ENCODE measurements at regions not wholly inside any gene's neighbourhood (a gene's known extent, or its start where the extent isn't known, plus 50 kb on each side); places are given as distances from the start of the nearest gene placed in this dataset.
A peak's percentile ranks its signal among the peaks of the same experiment; 100 is the strongest.

DNA sequence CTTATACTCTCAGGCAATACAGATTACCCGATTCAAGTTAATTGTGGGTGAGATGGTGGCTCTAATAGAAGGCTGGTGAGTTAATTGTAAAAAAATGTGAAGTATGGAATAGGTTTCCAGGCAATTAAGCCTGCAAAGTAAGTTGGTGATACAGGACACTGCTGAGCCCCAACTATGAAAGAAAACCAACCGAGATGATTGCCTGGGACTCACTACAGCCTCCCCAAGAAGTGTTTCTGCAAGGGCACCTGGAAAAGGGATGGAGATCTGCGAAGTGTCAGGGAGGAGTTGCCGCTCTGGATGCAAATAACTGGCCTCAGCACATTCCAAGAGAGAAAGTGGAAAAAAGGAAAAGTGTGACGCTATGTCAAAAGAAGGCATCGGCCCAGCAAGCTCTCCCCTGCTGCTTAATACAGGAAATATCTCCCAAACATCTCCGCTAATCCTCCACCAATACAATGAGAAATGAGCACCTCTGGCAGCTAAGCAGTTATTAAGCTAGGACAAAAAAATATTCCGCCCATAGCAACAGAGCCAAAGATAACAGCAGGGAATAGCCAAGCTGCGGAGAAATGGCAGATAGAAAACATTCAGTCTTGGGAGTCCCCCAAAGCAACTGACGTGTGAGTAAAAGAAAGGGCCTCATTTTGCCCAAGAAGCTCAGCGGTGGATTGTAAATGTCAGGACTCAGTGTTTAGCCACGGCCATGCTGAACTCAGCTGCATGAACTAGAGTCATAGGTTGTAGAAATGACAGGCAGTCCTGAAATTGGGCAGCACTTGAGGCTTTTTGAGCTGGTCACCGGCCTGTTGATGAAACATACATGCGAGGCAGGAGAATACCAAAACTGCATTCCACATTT, 133.7 kb downstream of the SNX19 start:
- H3K4me2 ChIP-seq (ENCODE audit: insufficient read depth, insufficient read length, low read length) = no peak overlapping the region
- H2BK12ac ChIP-seq (ENCODE audit: insufficient read length, low read depth, low read length) = no peak overlapping the region
- H3K27ac Mint-ChIP-seq = peak overlapping the region in 1 of 3 experiments; percentile 11; a peak in 1 of 7 replicates

More for the DNA sequence above, 133.7 kb downstream of the SNX19 start:
- Histone ChIP-seq H3K79me2 (ENCODE audit: insufficient read depth, low read length) (no peaks in the 10 kb centered on the region), H2AFZ (ENCODE audit: low read length) (no peak overlapping the region), H4K20me1 (ENCODE audit: control insufficient read depth, insufficient read depth, insufficient read length) (no peaks in the 10 kb centered on the region), H2BK120ac (ENCODE audit: low read depth, low read length, poor library complexity, severe bottlenecking) (no peak overlapping the region), H3K18ac (ENCODE audit: insufficient read length, low read depth, low read length) (no peak overlapping the region), H3K23me2 (ENCODE audit: insufficient read length, low read depth, low read length, poor library complexity, severe bottlenecking) (no peaks in the 10 kb centered on the region), H2BK15ac (ENCODE audit: low read depth, low read length) (no peak overlapping the region), H3K27ac (ENCODE audit: insufficient read length, low read depth, low read length) (no peak overlapping the region), H3K14ac (ENCODE audit: insufficient read depth, low read length) (no peak overlapping the region), H4K5ac (ENCODE audit: insufficient read length, low read depth, low read length) (no peak overlapping the region), H2BK20ac (ENCODE audit: low read depth, low read length, poor library complexity, severe bottlenecking) (no peak overlapping the region), H3K4ac (ENCODE audit: low read depth, low read length) (no peak overlapping the region), H3K56ac (ENCODE audit: insufficient read length, low read depth, low read length) (no peak overlapping the region), H4K91ac (ENCODE audit: insufficient read length, low read depth, low read length) (no peak overlapping the region), H3K4me1 (ENCODE audit: insufficient read depth, low read length) (no peaks in the 10 kb centered on the region; the same call in 1 of the 2 replicates), H3T11ph (ENCODE audit: low read length) (no peak overlapping the region), H3K79me1 (ENCODE audit: insufficient read depth, low read depth, low read length, poor library complexity, severe bottlenecking) (no peaks in the 10 kb centered on the region), H3K9ac (ENCODE audit: extremely low read depth, insufficient read length, low read length) (no peak overlapping the region), H2BK5ac (ENCODE audit: insufficient read length, low read length) (no peak overlapping the region), H4K8ac (replicated peaks; ENCODE audit: insufficient read length, low read depth, low read length) (no peak overlapping the region), H3K27me3 (ENCODE audit: insufficient read depth, low read length) (no peaks in the 10 kb centered on the region), H2AK5ac (ENCODE audit: insufficient read length, low read length) (no peak overlapping the region), H3K9me3 (ENCODE audit: control insufficient read depth, low read depth, low read length) (no peaks in the 10 kb centered on the region), H3K23ac (ENCODE audit: insufficient read length, low read depth, low read length) (no peak overlapping the region)
- Mint-ChIP-seq H3K4me1 (peaks cover 16 to 19% of the 10 kb centered on the region in 2 experiments), H3K27me3 (ENCODE audit: low read depth) (no peaks in the 10 kb centered on the region), H3K36me3 (ENCODE audit: insufficient read depth in 1 of 3, low read depth in 3 of 3) (no peaks in the 10 kb centered on the region; a peak in 1 of 7 replicates), H3K4me3 (no peak overlapping the region), H3K9me3 (no peaks in the 10 kb centered on the region; a peak in 1 of 5 replicates)
- TF ChIP-seq, protein P1, sequence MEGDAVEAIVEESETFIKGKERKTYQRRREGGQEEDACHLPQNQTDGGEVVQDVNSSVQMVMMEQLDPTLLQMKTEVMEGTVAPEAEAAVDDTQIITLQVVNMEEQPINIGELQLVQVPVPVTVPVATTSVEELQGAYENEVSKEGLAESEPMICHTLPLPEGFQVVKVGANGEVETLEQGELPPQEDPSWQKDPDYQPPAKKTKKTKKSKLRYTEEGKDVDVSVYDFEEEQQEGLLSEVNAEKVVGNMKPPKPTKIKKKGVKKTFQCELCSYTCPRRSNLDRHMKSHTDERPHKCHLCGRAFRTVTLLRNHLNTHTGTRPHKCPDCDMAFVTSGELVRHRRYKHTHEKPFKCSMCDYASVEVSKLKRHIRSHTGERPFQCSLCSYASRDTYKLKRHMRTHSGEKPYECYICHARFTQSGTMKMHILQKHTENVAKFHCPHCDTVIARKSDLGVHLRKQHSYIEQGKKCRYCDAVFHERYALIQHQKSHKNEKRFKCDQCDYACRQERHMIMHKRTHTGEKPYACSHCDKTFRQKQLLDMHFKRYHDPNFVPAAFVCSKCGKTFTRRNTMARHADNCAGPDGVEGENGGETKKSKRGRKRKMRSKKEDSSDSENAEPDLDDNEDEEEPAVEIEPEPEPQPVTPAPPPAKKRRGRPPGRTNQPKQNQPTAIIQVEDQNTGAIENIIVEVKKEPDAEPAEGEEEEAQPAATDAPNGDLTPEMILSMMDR (conservative IDR thresholded peaks at IDR 0.05) = no peak
- no peak for DNase-seq
- no CpG with 5 or more reads among the region's 14 CpGs for WGBS (ENCODE audit: extremely low coverage, insufficient read length, low lambda C conversion rate)

All from H9 (cell line).